GM06990 (cell line): ENCODE measurements at regions not wholly inside any gene's neighbourhood (a gene's known extent, or its start where the extent isn't known, plus 50 kb on each side); places are given as distances from the start of the nearest gene placed in this dataset.

Experiments used
- DNase-seq: peaks from one replicate; pipeline ENCODE4 v3.0.0-alpha.2; 2011; ENCODE audit not compliant: insufficient read length; ENCODE audit errors: extremely low read depth
- H3K27me3 ChIP-seq: replicated peaks from 2 replicates; pipeline ENCODE4 v1.6.0; 2011; ENCODE audit warnings: low read length; ENCODE audit not compliant: control insufficient read depth, insufficient read depth
- H3K36me3 ChIP-seq: 2 replicates; pipeline ENCODE4 v1.5.1; 2011; ENCODE audit warnings: low read length; ENCODE audit not compliant: control insufficient read depth, insufficient read depth
- H3K4me3 ChIP-seq: replicated peaks from 2 replicates; pipeline ENCODE4 v1.5.1; 2011; ENCODE audit warnings: low read depth, mild to moderate bottlenecking, control low read depth, low read length
- TF ChIP-seq, protein P1 (sequence below): IDR thresholded peaks from 2 replicates; pipeline ENCODE4 v1.5.1; 2011; ENCODE audit warnings: low read length, control low read depth, mild to moderate bottlenecking, inconsistent platforms; ENCODE audit not compliant: insufficient read depth, poor library complexity, severe bottlenecking

DNA sequence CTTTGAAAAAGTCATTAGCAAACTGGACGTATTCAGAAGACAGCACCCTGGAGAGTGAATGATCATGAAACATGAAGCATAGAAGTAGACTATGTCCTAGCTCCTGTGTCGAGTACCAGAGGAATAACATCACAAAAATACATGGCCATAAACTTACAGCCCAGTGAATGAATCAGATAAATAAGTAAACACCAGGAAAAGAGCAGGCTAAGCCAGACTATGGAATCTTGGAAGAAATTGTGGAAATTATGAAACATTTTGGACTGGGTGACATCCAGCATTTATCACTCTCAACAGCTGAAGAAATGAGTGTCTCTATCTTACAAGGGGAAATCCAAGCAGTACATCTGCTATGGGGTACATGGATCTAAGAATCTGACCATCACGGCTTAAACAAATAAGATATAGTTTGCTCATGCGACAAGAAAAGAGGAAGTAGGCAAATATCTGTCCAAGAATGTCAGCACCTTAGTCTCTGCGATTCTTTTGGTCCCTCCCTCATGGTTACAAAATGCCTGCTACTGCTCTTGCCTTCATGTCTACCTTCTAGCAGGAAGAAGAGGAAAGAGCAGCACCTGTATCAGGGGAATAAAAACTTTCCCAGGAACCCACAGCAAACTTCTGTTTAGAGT, 481.5 kb downstream of the BCOR start:
- TF ChIP-seq, protein P1, sequence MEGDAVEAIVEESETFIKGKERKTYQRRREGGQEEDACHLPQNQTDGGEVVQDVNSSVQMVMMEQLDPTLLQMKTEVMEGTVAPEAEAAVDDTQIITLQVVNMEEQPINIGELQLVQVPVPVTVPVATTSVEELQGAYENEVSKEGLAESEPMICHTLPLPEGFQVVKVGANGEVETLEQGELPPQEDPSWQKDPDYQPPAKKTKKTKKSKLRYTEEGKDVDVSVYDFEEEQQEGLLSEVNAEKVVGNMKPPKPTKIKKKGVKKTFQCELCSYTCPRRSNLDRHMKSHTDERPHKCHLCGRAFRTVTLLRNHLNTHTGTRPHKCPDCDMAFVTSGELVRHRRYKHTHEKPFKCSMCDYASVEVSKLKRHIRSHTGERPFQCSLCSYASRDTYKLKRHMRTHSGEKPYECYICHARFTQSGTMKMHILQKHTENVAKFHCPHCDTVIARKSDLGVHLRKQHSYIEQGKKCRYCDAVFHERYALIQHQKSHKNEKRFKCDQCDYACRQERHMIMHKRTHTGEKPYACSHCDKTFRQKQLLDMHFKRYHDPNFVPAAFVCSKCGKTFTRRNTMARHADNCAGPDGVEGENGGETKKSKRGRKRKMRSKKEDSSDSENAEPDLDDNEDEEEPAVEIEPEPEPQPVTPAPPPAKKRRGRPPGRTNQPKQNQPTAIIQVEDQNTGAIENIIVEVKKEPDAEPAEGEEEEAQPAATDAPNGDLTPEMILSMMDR, result no peak
- Histone ChIP-seq H3K36me3 (no peaks in the 10 kb centered on the region), H3K27me3 (no peaks in the 10 kb centered on the region), H3K4me3 (no peak overlapping the region)
- DNase-seq, result peak; percentile 3

DNA sequence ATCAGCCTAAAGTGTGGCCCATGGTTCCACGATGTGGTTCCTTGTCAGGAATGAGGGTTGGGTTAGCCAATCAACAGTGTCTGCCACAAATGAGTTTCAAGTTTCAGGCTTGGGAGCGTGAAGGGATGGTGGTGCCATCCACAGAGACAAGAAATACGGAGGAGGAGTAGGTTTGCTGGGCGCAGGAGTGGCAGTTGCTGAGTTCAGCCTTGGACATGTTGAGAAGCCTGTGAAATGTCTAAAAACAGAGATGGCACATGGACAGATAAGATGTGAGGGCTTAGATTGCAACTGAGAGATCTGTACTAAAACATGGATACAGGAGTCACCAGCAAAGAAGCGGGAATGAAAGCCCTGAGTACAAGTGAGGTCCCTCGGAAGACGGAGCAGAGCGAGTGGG, 481.0 kb downstream of the BCOR start:
- Histone ChIP-seq H3K4me3 (no peak overlapping the region), H3K27me3 (no peaks in the 10 kb centered on the region), H3K36me3 (no peaks in the 10 kb centered on the region)
- no peak for DNase-seq
- TF ChIP-seq, protein P1, result no peak

DNA sequence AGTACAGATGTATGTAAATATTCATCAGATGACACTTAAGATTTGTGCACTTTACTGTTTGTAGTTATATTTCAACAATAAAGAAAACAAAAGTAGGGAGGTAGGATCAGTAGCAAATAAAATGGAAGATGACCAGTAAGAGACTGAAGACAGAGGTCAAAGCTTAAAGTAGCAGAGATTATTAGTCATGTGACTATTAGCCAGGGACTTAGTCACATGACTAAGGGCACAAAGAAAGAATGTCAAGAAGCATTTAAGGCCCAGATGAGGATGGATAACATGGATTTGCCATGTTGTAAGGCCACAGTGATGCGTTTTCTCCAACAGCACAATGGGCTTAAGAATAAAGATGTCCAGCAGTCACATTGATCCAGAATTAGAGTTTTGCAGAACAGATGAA, 479.6 kb downstream of the BCOR start:
- Histone ChIP-seq H3K36me3 (no peaks in the 10 kb centered on the region), H3K4me3 (no peak overlapping the region), H3K27me3 (no peaks in the 10 kb centered on the region)
- DNase-seq, result no peak
- TF ChIP-seq, protein P1, result no peak

DNA sequence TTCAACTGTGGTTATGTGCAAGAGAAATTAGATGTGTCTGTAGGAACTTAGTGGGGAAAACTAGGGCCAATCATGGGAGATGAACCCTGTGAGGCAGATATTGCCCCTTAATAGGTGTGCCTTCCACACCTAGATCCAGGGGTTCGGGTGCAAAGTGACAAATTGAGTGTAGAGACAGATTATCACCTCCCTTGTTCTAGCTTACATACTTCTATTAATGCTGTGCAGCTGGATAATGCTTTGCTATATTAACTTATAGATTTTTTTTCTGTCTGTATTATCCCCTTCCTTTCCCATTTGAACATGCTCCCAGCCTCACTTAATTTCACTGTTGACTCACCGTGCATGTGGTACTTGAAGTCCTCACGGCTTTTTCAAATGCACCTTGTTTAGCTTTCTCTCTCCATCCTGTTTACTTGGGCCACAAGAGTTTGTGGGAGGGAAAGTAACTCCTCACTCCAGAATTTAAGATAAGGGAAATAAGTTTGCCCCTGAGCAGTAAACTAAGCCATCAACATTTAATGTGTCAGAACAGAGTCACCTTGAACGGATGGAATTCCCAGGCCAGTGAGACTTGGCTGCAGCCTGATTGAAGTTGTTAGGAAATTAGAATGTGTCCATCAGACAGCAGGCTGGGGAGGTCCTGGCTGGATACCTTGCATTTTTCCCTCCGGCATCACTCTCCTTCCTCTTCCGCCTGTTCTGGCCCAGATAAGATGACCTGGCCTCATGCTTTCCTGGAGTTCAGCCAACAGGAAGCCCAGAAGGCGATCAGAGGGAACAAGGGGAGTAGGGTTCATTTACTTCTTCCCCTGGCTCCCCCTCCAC, 478.4 kb downstream of the BCOR start:
- H3K36me3 ChIP-seq, result no peaks in the 10 kb centered on the region
- no peaks in the 10 kb centered on the region for H3K27me3 ChIP-seq
- TF ChIP-seq, protein P1, result no peak
- no peak for DNase-seq
- H3K4me3 ChIP-seq, result no peak overlapping the region

DNA sequence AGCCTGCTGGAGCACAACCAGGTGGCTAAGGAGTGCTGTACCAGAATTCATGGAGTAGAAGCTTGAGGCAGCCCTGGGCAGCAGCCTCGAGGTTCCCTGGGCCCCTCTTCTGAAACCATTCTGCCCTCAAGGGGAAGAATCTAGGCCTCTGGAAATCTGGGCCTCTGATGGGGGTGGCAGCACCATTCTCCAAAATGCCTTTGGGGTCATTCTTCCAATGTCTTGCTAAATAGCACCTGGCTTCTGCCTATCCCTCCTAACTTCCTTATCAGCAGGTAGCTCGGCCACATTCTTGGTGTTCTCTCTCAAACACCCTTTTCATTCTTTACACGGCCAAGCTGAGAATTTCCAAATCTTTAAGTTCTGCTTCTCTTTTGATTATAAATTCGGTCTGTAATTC, 473.6 kb downstream of the BCOR start:
- H3K27me3 ChIP-seq, result no peaks in the 10 kb centered on the region
- TF ChIP-seq, protein P1, result no peak
- DNase-seq, result no peak
- H3K36me3 ChIP-seq, result no peaks in the 10 kb centered on the region
- no peak overlapping the region for H3K4me3 ChIP-seq
